HG03558 (cell line): ENCODE measurements at regions not wholly inside any gene's neighbourhood (a gene's known extent, or its start where the extent isn't known, plus 50 kb on each side); places are given as distances from the start of the nearest gene placed in this dataset.

Source experiments
- ATAC-seq: cut with Tn5 transposase; IDR thresholded peaks from one replicate; pipeline ENCODE4 v1.9.1; 2021; ENCODE audit warnings: moderate number of reproducible peaks; ENCODE audit not compliant: unreplicated experiment; ENCODE audit errors: extremely low read depth

DNA sequence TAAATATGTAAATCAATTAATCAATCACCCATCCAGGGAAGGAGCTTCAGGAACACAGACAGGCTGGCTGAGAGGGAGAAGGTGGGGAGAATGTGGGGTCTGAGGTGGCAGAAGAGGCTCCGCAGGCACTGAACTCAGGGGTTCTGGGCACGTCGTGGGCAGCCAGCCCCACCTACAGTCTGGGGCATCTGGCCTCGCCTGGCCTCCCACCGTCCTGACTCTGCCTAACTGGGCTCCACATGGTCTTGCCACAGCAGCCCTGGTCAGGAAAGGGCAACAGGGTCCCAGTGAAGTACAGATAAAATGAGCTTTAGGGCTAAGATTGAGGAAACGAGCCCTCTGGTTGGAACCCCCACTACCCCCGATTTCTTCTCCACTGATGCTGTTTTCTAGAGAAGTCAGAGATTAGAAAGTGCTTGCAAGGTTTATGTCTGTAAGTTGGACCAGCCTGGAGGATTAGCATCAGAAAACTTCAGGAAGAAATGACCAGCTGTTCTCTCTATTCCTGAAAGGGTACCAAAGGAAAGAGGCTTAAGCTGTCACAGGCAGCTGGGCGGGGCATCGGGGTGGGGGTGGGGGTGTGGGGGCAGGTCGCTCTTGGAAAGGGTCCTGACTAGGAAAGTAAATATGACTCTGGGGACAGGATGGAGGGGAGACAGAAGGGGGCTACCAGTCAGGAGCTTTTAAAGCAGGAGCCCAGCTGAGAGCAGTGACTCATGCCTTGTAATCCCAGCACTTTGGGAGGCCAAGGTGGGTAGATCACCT lies 261.7 kb downstream of the BUD13 start:
- ATAC-seq = no peak

GRCh38 chr11:116510166-116510565 lies 262.6 kb downstream of the BUD13 start:
- ATAC-seq = no peak

DNA sequence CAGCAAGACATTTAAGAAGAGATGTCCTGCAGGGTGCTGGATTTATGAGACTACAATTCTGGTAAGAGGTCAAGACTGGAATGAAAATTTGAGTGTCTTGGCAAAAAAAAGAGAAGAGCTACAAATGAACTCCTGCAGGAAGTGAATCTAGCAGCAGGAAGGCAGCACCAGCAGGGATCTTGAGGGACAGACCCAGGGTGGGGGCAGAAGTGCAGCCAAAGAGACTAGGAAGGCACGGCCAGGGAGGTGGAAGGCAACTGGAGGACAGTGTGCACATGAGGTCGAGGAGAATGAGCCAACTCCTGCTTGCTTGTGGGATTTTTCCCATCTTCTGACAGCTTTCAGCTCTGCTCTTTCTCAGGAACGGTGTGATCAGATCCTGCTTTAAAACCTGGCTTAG lies 263.2 kb downstream of the BUD13 start:
- ATAC-seq = no peak

DNA sequence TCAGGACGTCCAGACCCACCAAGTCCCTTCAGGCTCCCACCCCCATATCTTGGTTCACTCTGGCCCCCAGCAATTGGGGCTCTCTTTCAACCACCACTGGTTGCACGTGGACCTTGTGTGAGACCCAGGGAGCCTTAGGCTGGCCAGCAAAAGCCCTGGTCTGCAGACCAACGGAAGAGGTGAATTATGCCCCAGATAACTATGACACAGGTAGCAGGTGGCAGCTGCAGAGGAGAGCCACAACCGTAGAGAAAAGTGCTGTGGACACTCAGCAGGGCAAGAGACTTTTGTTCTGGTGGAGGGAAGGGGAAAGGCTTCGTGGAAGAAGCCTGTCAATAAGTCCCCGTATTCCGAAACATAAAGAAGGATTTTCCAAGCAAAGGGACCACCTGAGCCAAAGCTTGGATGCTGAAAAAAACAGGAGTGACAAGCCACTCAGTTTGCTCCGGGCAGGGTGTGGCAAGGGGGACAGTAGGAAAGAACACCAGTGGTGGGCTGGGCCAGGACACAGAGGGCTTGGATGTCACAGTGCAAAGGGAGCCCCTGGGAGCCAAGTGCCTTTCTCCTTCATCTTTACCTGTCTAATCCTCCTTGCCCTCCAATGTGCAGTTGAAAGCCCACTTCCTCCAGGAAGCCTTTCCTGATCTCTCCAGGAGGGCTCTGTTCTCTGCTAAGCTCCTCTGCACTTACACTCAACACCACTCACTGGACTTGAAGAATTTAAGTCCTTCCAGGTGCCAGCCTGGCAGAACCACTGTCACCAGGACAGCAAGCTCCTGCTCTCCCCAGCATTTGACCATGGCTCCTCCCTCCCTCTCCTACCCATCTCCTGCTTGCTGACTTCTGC lies 264.7 kb downstream of the BUD13 start:
- no peak for ATAC-seq

- ATAC-seq = no peak
These were observed 265.8 kb downstream of the BUD13 start for GRCh38 chr11:116507016-116507415.

DNA sequence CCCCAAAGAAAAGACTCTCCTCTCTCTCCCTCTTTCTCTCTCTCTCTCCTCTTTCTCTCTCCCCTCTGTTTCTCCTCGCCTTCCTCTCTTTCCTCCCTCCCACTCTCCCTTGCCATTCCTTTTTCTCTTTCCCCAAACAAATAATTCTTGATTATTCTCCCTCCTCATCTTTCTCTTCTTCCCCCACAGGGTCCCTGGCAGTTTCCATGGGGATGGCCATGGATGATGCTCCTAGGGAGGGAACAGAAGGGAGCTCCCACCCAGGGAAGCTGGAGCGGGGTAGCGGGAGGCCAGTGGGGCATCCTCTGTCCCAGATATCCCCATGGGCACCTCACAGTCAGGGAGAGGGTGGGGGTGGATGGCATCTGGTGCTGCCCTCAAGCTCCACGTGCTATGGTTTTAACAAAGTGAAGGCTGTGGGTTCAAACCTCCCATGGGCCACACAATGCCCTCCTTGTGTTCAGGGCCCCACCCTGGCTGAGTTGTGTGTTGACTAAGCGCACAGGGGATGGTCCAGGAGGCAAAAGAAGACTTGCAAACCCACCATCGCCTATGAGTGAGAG lies 266.4 kb downstream of the BUD13 start:
- no peak for ATAC-seq

- no peak for ATAC-seq
These were observed 267.2 kb downstream of the BUD13 start for GRCh38 chr11:116505298-116506262.

- no peak for ATAC-seq
These were observed 268.1 kb downstream of the BUD13 start for GRCh38 chr11:116504541-116505297.

- no peak for ATAC-seq
These were observed 269.3 kb downstream of the BUD13 start for GRCh38 chr11:116503216-116504160.

- no peak for ATAC-seq
These were observed 270.1 kb downstream of the BUD13 start for GRCh38 chr11:116502641-116503061.

- no peak for ATAC-seq
These were observed 271.1 kb downstream of the BUD13 start for GRCh38 chr11:116501728-116502127.

- ATAC-seq = no peak
These were observed 271.7 kb downstream of the BUD13 start for GRCh38 chr11:116500947-116501602.

DNA sequence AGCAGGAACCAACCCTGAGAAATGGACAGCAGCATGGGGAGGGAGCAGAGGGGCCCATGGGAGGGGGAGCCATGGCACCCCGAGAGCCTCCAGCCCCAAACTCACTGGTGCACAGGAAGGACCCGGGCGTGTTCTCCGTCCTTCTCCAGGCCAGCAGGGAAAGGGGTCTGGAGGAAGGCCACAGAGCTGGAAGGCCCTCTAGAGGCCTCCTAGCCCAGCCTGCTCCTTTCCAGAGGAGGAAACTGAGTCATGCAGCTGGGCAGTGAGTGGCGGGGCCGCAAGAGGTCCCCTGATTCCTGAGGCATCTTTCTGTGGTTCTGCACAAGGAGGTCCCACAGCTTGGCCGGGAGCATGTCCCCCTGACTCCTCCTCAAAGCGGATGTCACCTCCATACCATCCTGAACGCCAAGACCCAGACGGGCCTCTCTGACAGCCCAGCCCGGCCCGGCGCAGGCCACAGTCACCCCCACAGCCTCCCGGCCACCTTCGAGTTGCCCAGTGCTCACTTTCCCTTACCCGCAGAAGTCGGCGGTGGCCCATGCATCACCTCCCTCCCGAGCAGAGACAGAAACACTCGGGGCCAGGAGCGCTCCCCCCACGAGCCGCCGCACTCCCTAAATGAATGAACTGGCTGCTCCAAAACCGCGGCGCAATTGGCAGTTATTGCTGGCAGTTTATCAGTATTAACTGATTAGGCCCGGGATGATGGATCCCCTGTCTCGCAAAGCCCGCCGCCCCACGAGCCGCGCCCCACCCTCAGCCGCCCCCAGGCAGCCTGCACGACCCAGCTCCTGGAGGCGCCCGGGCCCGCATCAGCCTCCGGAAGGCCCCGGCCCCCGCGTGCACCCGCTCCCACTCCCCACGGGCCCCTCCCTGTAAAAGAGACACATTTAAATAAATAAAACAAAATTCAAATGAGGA lies 272.5 kb downstream of the BUD13 start:
- ATAC-seq = no peak

DNA sequence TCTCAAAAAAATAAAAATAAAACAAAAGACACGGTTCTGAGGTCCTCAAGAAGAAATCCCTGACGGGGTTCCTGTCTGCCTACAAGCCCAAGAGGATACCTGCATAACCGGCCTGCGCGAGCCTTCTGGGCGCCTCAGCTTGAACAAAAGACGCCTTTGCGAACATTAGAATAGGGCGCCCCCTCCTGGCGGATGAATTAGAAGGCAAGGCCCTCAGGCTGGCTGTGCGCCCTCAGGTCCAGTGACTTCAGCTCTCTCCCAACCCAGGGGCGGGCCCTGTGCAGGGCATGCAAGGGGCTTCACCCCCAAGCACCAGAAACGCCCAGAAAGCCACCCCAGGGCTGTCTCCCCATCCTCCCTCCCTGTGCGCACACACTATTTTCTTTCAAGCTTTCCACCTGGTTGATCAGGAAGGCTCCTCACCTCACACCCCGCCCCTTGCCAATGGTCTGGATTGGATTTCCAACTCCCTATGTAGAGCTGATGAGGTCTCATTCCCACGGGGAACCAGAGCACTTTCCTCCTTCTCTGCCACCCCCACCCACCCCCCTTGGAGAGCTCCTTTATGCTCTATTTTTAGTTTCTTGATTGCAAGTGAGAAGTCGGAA lies 273.3 kb downstream of the BUD13 start:
- no peak for ATAC-seq

DNA sequence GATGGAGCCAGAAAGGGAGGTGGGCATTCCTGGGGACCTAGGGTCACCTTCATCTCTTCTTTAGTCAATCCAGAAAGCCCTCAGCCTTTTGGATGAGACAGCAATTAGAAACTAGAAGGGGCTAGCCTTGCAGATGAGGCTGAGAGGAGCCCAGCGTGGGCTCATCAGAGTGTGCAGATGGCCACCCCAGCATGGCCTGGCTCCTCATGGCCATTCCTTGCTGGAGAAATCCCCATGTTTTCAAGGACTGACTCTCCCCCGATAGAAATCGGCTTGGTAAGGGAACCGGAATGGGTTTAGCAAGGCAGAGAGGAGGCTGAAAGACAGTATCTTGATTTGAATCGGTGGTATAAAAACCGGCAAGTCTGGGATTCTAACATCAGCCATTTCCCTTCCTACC lies 274.6 kb downstream of the BUD13 start:
- no peak for ATAC-seq

- no peak for ATAC-seq
These were observed 280.2 kb downstream of the BUD13 start for GRCh38 chr11:116492600-116492999.
